OCI-LY1 (cell line): ENCODE measurements at regions not wholly inside any gene's neighbourhood (a gene's known extent, or its start where the extent isn't known, plus 50 kb on each side); places are given as distances from the start of the nearest gene placed in this dataset.

Source experiments
- CTCF ChIP-seq: fragments of 200-600 bp; sonication (generic), shearing (Covaris generic); IDR thresholded peaks from 2 replicates; pipeline ENCODE4 v1.5.1; 2017; ENCODE audit warnings: mild to moderate bottlenecking, antibody characterized with exemption, low read length, moderate library complexity, mixed read lengths
- EZH2 ChIP-seq: fragments of 200-600 bp; sonication (generic), shearing (Covaris generic); IDR thresholded peaks from 2 replicates; pipeline ENCODE4 v1.8.0; 2017; ENCODE audit warnings: borderline replicate concordance, mixed run types, mild to moderate bottlenecking, antibody characterized with exemption, low read length, moderate library complexity, mixed read lengths

GRCh38 chr6:142694054-142694453 is 250.9 kb downstream of the HIVEP2 start:
- no peak for TF ChIP-seq CTCF
- no peak for TF ChIP-seq EZH2
